ENCODE measurements at regions not wholly inside any gene's neighbourhood (a gene's known extent, or its start where the extent isn't known, plus 50 kb on each side); places are given as distances from the start of the nearest gene placed in this dataset.

DNA sequence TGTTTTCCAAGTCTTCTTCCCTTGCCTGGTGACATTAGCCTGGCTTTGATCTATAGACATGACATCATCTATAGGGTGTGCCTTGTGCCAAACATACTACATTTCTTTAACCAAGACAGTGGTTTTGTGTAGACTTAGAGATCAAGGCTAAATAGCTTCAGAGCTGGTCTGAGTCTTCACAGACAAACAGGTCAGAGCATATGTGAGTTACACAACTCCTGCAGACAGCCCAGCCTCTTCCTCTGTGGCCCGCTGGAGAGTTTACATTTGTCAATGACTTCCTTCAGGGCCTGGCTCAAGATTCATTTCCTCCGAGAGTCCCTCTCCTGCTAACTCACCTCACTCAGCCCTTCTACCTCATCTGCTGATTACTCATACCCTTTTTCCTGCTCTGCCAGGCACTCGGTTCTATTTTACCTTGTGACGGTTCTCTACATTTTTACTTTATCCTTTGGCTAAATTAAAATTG is 73.1 kb upstream of the TANC2 start:
- TF ChIP-seq, protein P1, sequence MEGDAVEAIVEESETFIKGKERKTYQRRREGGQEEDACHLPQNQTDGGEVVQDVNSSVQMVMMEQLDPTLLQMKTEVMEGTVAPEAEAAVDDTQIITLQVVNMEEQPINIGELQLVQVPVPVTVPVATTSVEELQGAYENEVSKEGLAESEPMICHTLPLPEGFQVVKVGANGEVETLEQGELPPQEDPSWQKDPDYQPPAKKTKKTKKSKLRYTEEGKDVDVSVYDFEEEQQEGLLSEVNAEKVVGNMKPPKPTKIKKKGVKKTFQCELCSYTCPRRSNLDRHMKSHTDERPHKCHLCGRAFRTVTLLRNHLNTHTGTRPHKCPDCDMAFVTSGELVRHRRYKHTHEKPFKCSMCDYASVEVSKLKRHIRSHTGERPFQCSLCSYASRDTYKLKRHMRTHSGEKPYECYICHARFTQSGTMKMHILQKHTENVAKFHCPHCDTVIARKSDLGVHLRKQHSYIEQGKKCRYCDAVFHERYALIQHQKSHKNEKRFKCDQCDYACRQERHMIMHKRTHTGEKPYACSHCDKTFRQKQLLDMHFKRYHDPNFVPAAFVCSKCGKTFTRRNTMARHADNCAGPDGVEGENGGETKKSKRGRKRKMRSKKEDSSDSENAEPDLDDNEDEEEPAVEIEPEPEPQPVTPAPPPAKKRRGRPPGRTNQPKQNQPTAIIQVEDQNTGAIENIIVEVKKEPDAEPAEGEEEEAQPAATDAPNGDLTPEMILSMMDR (IDR thresholded peaks at IDR 0.05) = no peak
- TF ChIP-seq POLR2A (IDR thresholded peaks at IDR 0.05) = peak in 1 of 3 donors; percentile 8
- Histone ChIP-seq H3K4me1 (no peaks in the 10 kb centered on the region), H3K27me3 (no peaks in the 10 kb centered on the region), H3K4me3 (no peak overlapping the region), H3K36me3 (replicated peaks in 1 of 2; ENCODE audit: insufficient read depth in 1 of 2, low read depth in 2 of 2) (no peaks in the 10 kb centered on the region), H3K9me3 (no peaks in the 10 kb centered on the region), H3K27ac (peak overlapping the region in 1 of 4 donors; percentile 19)
- peak in 1 of 4 donors; percentile 56 for DNase-seq
- intact Hi-C loops (cut with DNase I) = no loop called here
- no peak for ATAC-seq
- WGBS, 2 donors = 41 to 73% methylated on average over 4 of the region's 4 CpGs

DNA sequence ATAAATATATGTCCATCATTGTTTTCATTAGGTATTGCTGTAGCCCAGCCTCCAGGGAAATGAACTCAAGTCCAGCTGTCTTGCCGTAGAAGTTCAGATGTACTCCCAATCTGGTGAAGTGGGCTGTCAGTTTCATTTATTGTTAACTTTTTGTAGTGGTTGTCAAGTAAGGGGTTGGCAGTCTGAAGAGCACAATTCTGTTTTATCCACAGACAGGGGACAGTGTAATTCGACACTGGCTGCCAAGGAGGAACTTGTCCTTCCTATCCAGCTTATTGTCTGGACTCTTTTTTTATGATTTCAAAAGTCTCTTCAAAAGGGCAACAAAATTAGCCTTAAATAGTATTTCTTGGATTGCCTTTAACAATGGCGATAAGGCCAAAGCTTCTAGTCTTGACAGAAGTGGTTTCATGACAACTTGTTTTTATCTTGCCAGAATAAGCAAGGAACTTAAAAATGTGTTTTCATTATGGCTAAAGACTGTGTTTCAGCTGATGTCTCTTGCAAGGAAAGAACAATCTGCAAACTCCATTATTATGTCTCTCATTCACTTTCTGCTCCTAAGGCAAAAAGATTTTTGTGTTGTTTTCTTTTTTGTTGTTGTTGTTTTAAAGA is 73.9 kb upstream of the TANC2 start:
- Histone ChIP-seq H3K27me3 (no peaks in the 10 kb centered on the region), H3K4me3 (no peak overlapping the region), H3K9me3 (no peaks in the 10 kb centered on the region), H3K36me3 (replicated peaks in 1 of 2; ENCODE audit: insufficient read depth in 1 of 2, low read depth in 2 of 2) (no peaks in the 10 kb centered on the region), H3K27ac (peak overlapping the region in 1 of 4 donors; percentile 19), H3K4me1 (no peaks in the 10 kb centered on the region)
- ATAC-seq (no peak), DNase-seq (peak in 1 of 4 donors; percentile 9)
- WGBS, 2 donors = 52 to 75% methylated on average over 3 of the region's 3 CpGs
- TF ChIP-seq POLR2A (IDR thresholded peaks at IDR 0.05) = no peak
- TF ChIP-seq, protein P1 (IDR thresholded peaks at IDR 0.05) = no peak
- intact Hi-C loops (cut with DNase I) = no loop called here

DNA sequence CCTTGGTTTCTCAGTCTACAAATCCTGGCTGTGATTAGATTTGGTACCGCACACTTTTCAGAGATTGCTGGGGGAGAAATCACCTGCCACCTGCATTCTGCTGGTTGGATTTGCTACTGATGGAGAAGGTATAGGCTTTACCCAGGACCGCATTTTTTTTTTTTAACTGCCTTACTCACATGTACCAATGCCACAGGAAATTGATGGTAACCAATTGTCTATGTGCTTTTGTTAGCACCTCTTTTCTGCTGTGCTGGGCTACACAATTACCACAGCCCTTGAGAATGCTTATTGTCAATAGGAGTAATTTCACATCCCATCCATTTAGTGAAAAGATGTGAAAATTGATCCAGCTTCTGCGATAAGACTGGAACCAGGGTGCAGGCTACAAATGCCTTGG is 74.4 kb upstream of the TANC2 start:
- no peaks in the 10 kb centered on the region for H3K4me1 ChIP-seq
- no peaks in the 10 kb centered on the region for H3K9me3 ChIP-seq
- no peaks in the 10 kb centered on the region for H3K27me3 ChIP-seq
- TF ChIP-seq, protein P1 (IDR thresholded peaks at IDR 0.05) = no peak
- no peak for TF ChIP-seq POLR2A (IDR thresholded peaks at IDR 0.05)
- H3K4me3 ChIP-seq = no peak overlapping the region
- 81 to 87% methylated on average over 3 of the region's 3 CpGs for WGBS, 2 donors
- DNase-seq (no peak), ATAC-seq (no peak)
- H3K36me3 ChIP-seq (replicated peaks in 1 of 2; ENCODE audit: insufficient read depth in 1 of 2, low read depth in 2 of 2) = no peaks in the 10 kb centered on the region
- H3K27ac ChIP-seq = no peak overlapping the region
- intact Hi-C loops (cut with DNase I) = no loop called here

DNA sequence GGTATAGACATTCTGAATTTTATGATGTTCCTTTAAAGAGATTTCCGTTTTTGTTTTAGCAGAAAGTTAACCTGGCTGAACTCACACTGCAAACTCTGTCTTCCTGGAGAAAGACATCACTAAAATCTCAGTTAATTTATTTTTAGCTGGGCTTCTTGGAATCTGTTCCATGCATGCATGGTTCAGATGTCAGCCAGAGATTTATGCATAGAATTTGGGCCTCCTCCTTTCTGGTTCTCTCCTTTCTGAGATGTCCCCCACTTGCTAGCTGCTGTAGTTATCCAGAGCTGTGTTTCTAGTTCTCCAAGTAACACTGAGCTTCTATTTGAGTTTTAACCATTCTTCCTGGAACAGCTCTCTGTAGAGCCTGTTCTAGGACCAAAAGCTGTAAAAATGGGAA is 77.3 kb upstream of the TANC2 start:
- Histone ChIP-seq H3K9me3 (no peaks in the 10 kb centered on the region), H3K27ac (no peak overlapping the region), H3K36me3 (replicated peaks in 1 of 2; ENCODE audit: insufficient read depth in 1 of 2, low read depth in 2 of 2) (no peaks in the 10 kb centered on the region), H3K4me1 (no peaks in the 10 kb centered on the region), H3K27me3 (no peaks in the 10 kb centered on the region), H3K4me3 (no peak overlapping the region)
- ATAC-seq (no peak), DNase-seq (no peak)
- TF ChIP-seq POLR2A (IDR thresholded peaks at IDR 0.05) = no peak
- TF ChIP-seq, protein P1 (IDR thresholded peaks at IDR 0.05) = no peak
- intact Hi-C loops (cut with DNase I) = no loop called here
- 57 to 78% methylated on average over 1 of the region's 1 CpG for WGBS, 2 donors

DNA sequence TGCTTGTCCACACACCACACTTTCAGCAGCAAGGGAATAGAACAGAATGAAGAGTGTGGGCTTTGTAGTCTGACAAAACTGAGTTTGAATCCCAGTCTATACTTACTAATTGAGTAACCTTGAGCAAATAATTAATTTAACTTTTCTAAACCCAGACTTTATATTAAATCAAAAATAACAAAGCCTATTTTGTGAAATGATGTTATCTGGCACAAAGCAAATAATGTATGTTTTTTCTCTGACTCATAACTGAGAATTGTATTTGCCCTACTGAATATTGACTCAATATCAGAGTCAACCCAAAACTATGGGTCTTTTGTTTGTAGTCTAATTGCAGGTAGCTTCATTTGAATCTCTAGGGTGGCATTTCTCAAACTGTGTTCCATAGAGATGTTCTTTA is 77.9 kb upstream of the TANC2 start:
- intact Hi-C loops (cut with DNase I) = no loop called here
- Histone ChIP-seq H3K9me3 (no peaks in the 10 kb centered on the region), H3K27ac (no peak overlapping the region), H3K4me1 (no peaks in the 10 kb centered on the region), H3K4me3 (no peak overlapping the region), H3K27me3 (no peaks in the 10 kb centered on the region), H3K36me3 (replicated peaks in 1 of 2; ENCODE audit: insufficient read depth in 1 of 2, low read depth in 2 of 2) (no peaks in the 10 kb centered on the region)
- TF ChIP-seq, protein P1 (IDR thresholded peaks at IDR 0.05) = no peak
- TF ChIP-seq POLR2A (IDR thresholded peaks at IDR 0.05) = no peak
- no peak for ATAC-seq
- no peak for DNase-seq

Measured in body of pancreas (tissue), 4 donors.